Mesothelial cell of epicardium (in vitro differentiated cells): ENCODE measurements at regions not wholly inside any gene's neighbourhood (a gene's known extent, or its start where the extent isn't known, plus 50 kb on each side); places are given as distances from the start of the nearest gene placed in this dataset.
"Not testable (repeated sequence)": the region's sequence is repeated elsewhere in the genome, so short reads cannot be mapped to it uniquely, and the experiment has no call there.

Source experiments
- DNase-seq, 2 experiments: peaks; one replicate each; pipeline ENCODE4 v3.0.0; 2021; ENCODE audit warnings: low spot score in 2 of 2; ENCODE audit not compliant: unreplicated experiment in 2 of 2
- H3K27ac Mint-ChIP-seq: 2 replicates; pipeline ENCODE4 v1.8.0; 2021; ENCODE audit warnings: mixed read lengths
- H3K27me3 Mint-ChIP-seq: 2 replicates; pipeline ENCODE4 v1.8.0; 2021; ENCODE audit warnings: low read depth, mixed read lengths
- H3K36me3 Mint-ChIP-seq: 2 replicates; pipeline ENCODE4 v1.8.0; 2021; ENCODE audit warnings: mixed read lengths
- H3K4me1 Mint-ChIP-seq: 2 replicates; pipeline ENCODE4 v1.8.0; 2021; ENCODE audit warnings: mixed read lengths
- H3K4me3 Mint-ChIP-seq: 2 replicates; pipeline ENCODE4 v1.8.0; 2021; ENCODE audit warnings: mild to moderate bottlenecking, moderate library complexity, mixed read lengths
- H3K9me3 Mint-ChIP-seq: 2 replicates; pipeline ENCODE4 v1.8.0; 2021; ENCODE audit warnings: mixed read lengths
- CTCF ChIP-seq: fragments of 200-600 bp; sonication (generic); IDR thresholded peaks from one replicate; pipeline ENCODE4 v1.5.0; 2021; ENCODE audit warnings: antibody characterized with exemption; ENCODE audit not compliant: unreplicated experiment

- H3K9me3 Mint-ChIP-seq = peaks cover 4% of the 10 kb centered on the region
- peaks cover 1% of the 10 kb centered on the region for H3K4me1 Mint-ChIP-seq
- H3K4me3 Mint-ChIP-seq = no peak overlapping the region
- H3K27me3 Mint-ChIP-seq = no peaks in the 10 kb centered on the region
- TF ChIP-seq CTCF = no peak
- no peak for DNase-seq
- no peaks in the 10 kb centered on the region for H3K36me3 Mint-ChIP-seq
- H3K27ac Mint-ChIP-seq = no peak overlapping the region
These were observed 87.2 kb upstream of the KIF5B start for GRCh38 chr10:32143302-32143847.

- no peak overlapping the region for H3K4me3 Mint-ChIP-seq
- peaks cover under 1% of the 10 kb centered on the region for H3K9me3 Mint-ChIP-seq
- no peak for DNase-seq
- TF ChIP-seq CTCF = no peak
- no peaks in the 10 kb centered on the region for H3K27me3 Mint-ChIP-seq
- H3K27ac Mint-ChIP-seq = no peak overlapping the region
- H3K4me1 Mint-ChIP-seq = peaks cover 1% of the 10 kb centered on the region
- H3K36me3 Mint-ChIP-seq = no peaks in the 10 kb centered on the region
These were observed 86.4 kb upstream of the KIF5B start for GRCh38 chr10:32142646-32143045.

DNA sequence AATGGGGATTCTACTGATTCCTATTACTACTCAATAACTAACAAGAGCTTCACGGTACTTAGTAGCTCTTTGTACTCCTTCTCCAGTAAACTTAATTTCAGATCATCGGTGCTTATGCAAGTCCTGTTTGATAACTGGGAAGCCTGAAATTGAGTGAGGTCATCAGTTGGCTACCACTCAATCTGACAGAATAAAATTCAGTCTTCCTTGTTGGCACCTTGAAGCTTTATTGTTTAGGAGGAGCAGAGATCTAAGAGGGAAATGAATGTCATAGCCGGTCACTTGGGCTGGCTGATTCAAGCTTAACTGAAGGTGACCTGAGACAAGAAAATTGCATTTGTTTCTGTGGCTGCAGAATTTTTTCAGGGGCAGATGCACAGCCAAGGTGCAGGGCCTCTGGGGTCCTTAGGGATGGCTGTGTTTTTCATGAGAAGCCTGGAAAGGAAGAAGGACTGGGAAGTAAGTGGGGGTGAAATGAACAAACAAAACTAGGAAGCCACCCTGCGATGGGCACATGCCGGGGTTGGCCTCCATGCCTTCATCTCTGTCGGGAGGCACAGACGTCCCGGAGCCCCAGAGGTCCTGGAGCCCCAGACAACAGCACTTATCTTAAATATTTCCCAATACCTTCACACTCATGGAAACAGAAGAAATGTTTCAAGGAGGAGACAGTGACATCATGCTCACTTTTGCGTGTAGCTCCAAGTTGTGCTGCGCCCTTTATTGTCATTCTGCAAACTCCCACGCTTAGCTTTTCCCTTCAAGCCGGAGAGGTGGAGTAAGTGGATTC lies 85.0 kb upstream of the KIF5B start:
- no peak overlapping the region for H3K27ac Mint-ChIP-seq
- no peaks in the 10 kb centered on the region for H3K27me3 Mint-ChIP-seq
- no peak for TF ChIP-seq CTCF
- H3K9me3 Mint-ChIP-seq = no peaks in the 10 kb centered on the region
- no peaks in the 10 kb centered on the region for H3K36me3 Mint-ChIP-seq
- peaks cover 1% of the 10 kb centered on the region for H3K4me1 Mint-ChIP-seq
- H3K4me3 Mint-ChIP-seq = no peak overlapping the region
- no peak for DNase-seq

DNA sequence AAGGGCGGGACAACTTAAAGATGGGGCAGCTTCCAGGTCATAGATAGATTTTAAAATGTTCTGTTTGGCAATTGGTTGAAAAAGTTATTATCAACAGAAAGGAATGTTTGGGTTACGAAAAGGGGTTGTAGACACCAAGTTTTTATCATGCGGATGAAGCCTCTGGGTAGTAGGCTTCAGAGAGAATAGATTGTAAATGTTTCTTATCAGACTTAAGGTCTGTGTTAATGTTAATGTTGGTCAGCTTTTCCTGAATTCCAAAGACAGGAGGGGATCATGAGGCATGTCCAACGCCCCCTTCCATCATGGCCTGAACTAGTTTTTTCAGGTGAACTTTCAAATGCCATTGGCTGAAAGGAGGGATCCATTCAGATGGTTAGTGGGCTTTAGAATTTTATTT lies 84.2 kb upstream of the KIF5B start:
- Mint-ChIP-seq H3K4me3 (no peak overlapping the region), H3K27ac (no peak overlapping the region), H3K9me3 (no peaks in the 10 kb centered on the region), H3K36me3 (no peaks in the 10 kb centered on the region), H3K27me3 (no peaks in the 10 kb centered on the region), H3K4me1 (peaks cover 1% of the 10 kb centered on the region)
- TF ChIP-seq CTCF = no peak
- no peak for DNase-seq

GRCh38 chr10:32139223-32140073 lies 83.2 kb upstream of the KIF5B start:
- no peak overlapping the region for H3K4me3 Mint-ChIP-seq
- no peak for DNase-seq
- H3K27me3 Mint-ChIP-seq = no peaks in the 10 kb centered on the region
- no peaks in the 10 kb centered on the region for H3K9me3 Mint-ChIP-seq
- H3K27ac Mint-ChIP-seq = no peak overlapping the region
- TF ChIP-seq CTCF = no peak
- peaks cover 1% of the 10 kb centered on the region for H3K4me1 Mint-ChIP-seq
- no peaks in the 10 kb centered on the region for H3K36me3 Mint-ChIP-seq

DNA sequence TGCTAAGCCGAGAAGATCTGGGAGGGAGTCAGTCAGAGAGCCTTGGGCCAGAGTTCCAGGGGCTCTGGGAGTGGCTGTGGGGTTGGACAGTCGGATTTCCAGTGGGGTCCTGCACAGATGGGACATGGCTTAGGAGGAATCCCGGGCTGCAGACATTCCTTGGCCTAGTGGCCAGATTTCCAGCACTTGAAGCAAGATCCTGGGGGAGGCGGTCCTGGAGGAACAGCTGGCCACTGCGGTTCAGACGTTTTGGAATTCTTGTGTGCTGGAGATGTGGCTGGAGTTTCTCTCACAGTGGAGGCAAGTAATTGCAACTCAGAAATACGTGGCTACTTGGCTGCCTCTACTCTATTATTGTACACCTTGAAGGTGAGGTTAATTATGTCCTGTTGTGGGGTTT lies 80.7 kb upstream of the KIF5B start:
- not testable (repeated sequence) for H3K9me3 Mint-ChIP-seq, H3K4me1 Mint-ChIP-seq, H3K27ac Mint-ChIP-seq, H3K4me3 Mint-ChIP-seq, DNase-seq, H3K27me3 Mint-ChIP-seq, H3K36me3 Mint-ChIP-seq

GRCh38 chr10:32135796-32136195 lies 79.6 kb upstream of the KIF5B start:
- H3K27ac Mint-ChIP-seq, DNase-seq, H3K27me3 Mint-ChIP-seq, H3K36me3 Mint-ChIP-seq, H3K4me3 Mint-ChIP-seq, H3K9me3 Mint-ChIP-seq: not testable (repeated sequence)
- peaks cover 11% of the 10 kb centered on the region for H3K4me1 Mint-ChIP-seq
